OCI-LY7 (cell line): ENCODE measurements at regions not wholly inside any gene's neighbourhood (a gene's known extent, or its start where the extent isn't known, plus 50 kb on each side); places are given as distances from the start of the nearest gene placed in this dataset.

Experiments used
- BruUV-seq: library from RNA; stranded (reverse); fragments of 400-500 nt; replicated peaks from 2 replicates; lab custom pipeline; 2021; lab: Mats Ljungman, UMichigan
- CTCF ChIA-PET: fragments of 300-600 bp; sonication (Branson Sonifier 250); formaldehyde crosslinking; loops from one replicate; lab custom pipeline; 2022; ENCODE audit warnings: antibody characterized with exemption; ENCODE audit not compliant: unreplicated experiment; lab: Charles Lee
- POLR2A ChIA-PET: fragments of 300-600 bp; sonication (Branson Sonifier 250); formaldehyde crosslinking; loops from one replicate; lab custom pipeline; 2022; ENCODE audit warnings: antibody characterized with exemption; lab: Charles Lee
- DNase-seq: peaks from one replicate; pipeline ENCODE4 v3.0.0-alpha.2; 2015; ENCODE audit warnings: low spot score
- H2AFZ ChIP-seq: fragments of 200-600 bp; sonication (generic), shearing (Covaris generic); 2 replicates; pipeline ENCODE4 v1.6.1; 2014; ENCODE audit warnings: mild to moderate bottlenecking, antibody characterized with exemption, low read length, moderate library complexity
- H3K27ac ChIP-seq: fragments of 200-600 bp; sonication (generic); 2 replicates; pipeline ENCODE4 v1.5.1; 2014; ENCODE audit warnings: mixed run types, low read depth, mild to moderate bottlenecking, moderate library complexity, low read length, inconsistent platforms; ENCODE audit not compliant: poor library complexity, severe bottlenecking
- H3K36me3 ChIP-seq: fragments of 200-600 bp; sonication (generic); 2 replicates; pipeline ENCODE4 v1.6.1; 2014; ENCODE audit warnings: mild to moderate bottlenecking, antibody characterized with exemption, low read length, moderate library complexity, mixed read lengths; ENCODE audit not compliant: insufficient read depth
- H3K4me1 ChIP-seq: fragments of 200-600 bp; sonication (generic); 2 replicates; pipeline ENCODE4 v1.5.1; 2014; ENCODE audit warnings: mild to moderate bottlenecking, low read length; ENCODE audit not compliant: insufficient read depth, poor library complexity, severe bottlenecking
- H3K4me2 ChIP-seq: fragments of 200-600 bp; sonication (generic); 2 replicates; pipeline ENCODE4 v1.6.1; 2014; ENCODE audit warnings: mild to moderate bottlenecking, low read length
- H3K4me3 ChIP-seq: fragments of 200-600 bp; sonication (generic); 2 replicates; pipeline ENCODE4 v1.5.1; 2014; ENCODE audit warnings: mild to moderate bottlenecking, low read depth, low read length; ENCODE audit not compliant: poor library complexity, severe bottlenecking
- H3K79me2 ChIP-seq: fragments of 200-600 bp; sonication (generic); 2 replicates; pipeline ENCODE4 v1.6.1; 2016; ENCODE audit warnings: low read depth, mild to moderate bottlenecking, low read length, moderate library complexity, mixed read lengths; ENCODE audit not compliant: insufficient read depth
- H3K9me2 ChIP-seq: fragments of 200-600 bp; sonication (generic); 2 replicates; pipeline ENCODE4 v1.6.1; 2016; ENCODE audit warnings: mild to moderate bottlenecking, low read length, mixed read lengths; ENCODE audit not compliant: insufficient read depth
- H3K9me3 ChIP-seq: fragments of 200-600 bp; sonication (generic); 2 replicates; pipeline ENCODE4 v1.6.1; 2014; ENCODE audit warnings: mild to moderate bottlenecking, mixed run types, low read length, mixed read lengths
- H4K20me1 ChIP-seq: fragments of 200-600 bp; sonication (generic); 2 replicates; pipeline ENCODE4 v1.6.1; 2014; ENCODE audit warnings: mild to moderate bottlenecking, antibody characterized with exemption, low read length, moderate library complexity, mixed read lengths; ENCODE audit not compliant: insufficient read depth
- CTCF ChIP-seq: fragments of 200-600 bp; sonication (generic); conservative IDR thresholded peaks from 2 replicates; pipeline ENCODE4 v1.5.1; 2014; ENCODE audit warnings: mild to moderate bottlenecking, antibody characterized with exemption, low read length, moderate library complexity, mixed read lengths
- EZH2phosphoT487 ChIP-seq: fragments of 200-600 bp; sonication (generic); IDR thresholded peaks from 2 replicates; pipeline ENCODE4 v1.6.1; 2018; ENCODE audit warnings: low read depth, borderline replicate concordance, mild to moderate bottlenecking, mixed run types, antibody characterized with exemption, low read length, moderate library complexity, mixed read lengths
- intact Hi-C: fragments of 100-400 bp; cut with micrococcal nuclease; formaldehyde crosslinking; loops from one replicate; pipeline ENCODE4 v1.10.0; 2022; ENCODE audit not compliant: unreplicated experiment

DNA sequence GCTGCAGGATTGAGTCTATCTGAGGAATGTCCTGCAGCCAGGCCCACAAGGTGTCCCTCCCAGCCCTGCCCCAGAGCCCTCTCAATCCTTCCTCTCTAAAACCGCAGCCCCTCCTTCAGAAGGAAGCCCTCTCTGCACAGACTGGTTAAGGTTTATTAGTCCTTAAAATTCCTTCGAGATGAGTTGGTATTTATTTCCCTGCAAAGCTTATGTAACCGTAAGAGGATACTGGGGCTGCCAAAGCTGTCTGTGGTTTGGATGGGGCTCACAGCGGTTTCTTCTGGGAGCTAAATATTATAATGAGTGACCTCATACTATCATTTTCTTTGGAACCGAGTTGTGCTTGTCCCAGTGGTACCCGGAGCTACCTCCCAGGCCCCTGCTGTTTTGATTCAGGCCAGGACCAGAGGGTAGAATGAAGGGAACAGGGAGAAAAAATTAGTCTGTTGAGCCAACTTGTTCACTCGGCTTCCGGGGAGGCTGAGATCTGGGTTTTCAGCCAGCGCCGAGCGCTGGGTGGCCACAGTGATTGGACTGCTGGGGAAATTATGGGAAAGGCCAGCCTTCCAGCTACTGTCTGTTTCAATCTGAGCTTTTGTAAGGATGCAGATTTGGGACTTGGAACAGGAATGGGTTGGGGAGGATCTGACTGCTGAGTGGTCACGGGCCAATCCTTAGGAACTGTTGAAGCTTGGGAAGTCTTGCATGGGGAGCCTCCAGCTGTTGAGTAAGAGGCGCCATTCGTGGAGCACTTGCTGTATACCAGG, 107.5 kb downstream of the NDFIP1 start:
- TF ChIP-seq CTCF (no peak), EZH2phosphoT487 (no peak)
- Histone ChIP-seq H3K36me3 (no peaks in the 10 kb centered on the region), H3K4me3 (no peak overlapping the region), H3K9me2 (no peaks in the 10 kb centered on the region), H3K27ac (no peak overlapping the region), H3K79me2 (no peaks in the 10 kb centered on the region), H3K4me2 (no peak overlapping the region), H4K20me1 (no peaks in the 10 kb centered on the region), H3K4me1 (no peaks in the 10 kb centered on the region), H3K9me3 (no peaks in the 10 kb centered on the region), H2AFZ (no peak overlapping the region)
- ChIA-PET POLR2A (interaction anchor here (0.6 kb wide), 1 partner anchor 113 kb away, joined by 3 read pairs; no protein-coding TSS in a partner anchor), CTCF (interaction anchor here (0.6 kb wide), 1 partner anchor 107 kb away, joined by 3 read pairs; no protein-coding TSS in a partner anchor)
- no TSS peak for BruUV-seq
- no peak for DNase-seq
- intact Hi-C loops = no loop called here

DNA sequence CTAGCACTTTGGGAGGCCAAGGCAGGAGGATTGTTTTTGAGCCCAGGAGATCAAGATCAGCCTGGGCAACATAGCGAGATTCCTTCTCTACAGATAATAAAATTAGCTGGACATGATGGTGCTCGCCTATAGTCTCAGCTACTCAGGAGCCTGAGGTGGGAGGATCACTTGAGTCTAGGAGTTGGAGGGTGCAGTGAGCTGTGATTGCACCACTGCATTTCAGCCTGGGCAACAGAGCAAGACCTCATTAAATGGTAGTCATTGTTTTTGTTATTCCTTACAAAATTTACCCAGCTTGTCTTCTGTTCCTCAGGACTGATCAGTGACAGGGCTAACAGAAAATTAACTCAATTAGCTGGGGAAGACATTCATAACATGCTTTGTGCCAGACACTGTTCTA, 104.5 kb downstream of the NDFIP1 start:
- no peak overlapping the region for H3K27ac ChIP-seq
- H3K9me3 ChIP-seq = no peaks in the 10 kb centered on the region
- no peak for TF ChIP-seq EZH2phosphoT487
- no TSS peak for BruUV-seq
- H3K4me1 ChIP-seq = no peaks in the 10 kb centered on the region
- no peak overlapping the region for H3K4me3 ChIP-seq
- no peak overlapping the region for H2AFZ ChIP-seq
- H3K9me2 ChIP-seq = no peaks in the 10 kb centered on the region
- H3K4me2 ChIP-seq = no peak overlapping the region
- H3K79me2 ChIP-seq = no peaks in the 10 kb centered on the region
- no peaks in the 10 kb centered on the region for H4K20me1 ChIP-seq
- POLR2A ChIA-PET = interaction anchor here (0.5 kb wide), 1 partner anchor 297 kb away, joined by 3 read pairs; no protein-coding TSS in a partner anchor
- no peaks in the 10 kb centered on the region for H3K36me3 ChIP-seq
- intact Hi-C loops = no loop called here
- DNase-seq = no peak
- CTCF ChIA-PET = no interaction called here

DNA sequence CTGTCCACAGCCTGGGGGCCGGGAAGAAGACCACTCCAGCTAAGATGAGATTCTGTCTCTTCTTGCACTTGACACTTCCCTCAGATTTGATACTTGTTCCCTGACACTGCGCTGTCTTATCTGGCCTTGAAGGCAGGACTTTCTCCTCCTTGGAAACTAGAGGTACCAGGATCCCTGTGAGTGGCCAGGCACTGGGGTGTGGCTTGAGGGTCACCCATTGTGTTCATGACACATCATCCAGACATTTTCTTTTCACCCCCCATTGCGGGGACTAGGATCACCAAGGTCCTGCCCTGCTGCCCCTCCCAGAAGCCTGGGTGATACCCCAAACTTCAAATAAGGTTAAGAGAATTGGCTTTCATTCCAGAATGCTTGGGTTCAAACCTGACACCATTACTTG, 103.3 kb downstream of the NDFIP1 start:
- BruUV-seq = no TSS peak
- Histone ChIP-seq H3K4me2 (no peak overlapping the region), H3K4me3 (no peak overlapping the region), H3K36me3 (no peaks in the 10 kb centered on the region), H2AFZ (no peak overlapping the region), H3K9me3 (no peaks in the 10 kb centered on the region), H3K9me2 (no peaks in the 10 kb centered on the region), H4K20me1 (no peaks in the 10 kb centered on the region), H3K27ac (no peak overlapping the region), H3K4me1 (no peaks in the 10 kb centered on the region), H3K79me2 (no peaks in the 10 kb centered on the region)
- ChIA-PET POLR2A (no interaction called here), CTCF (no interaction called here)
- no peak for DNase-seq
- intact Hi-C loops = no loop called here
- TF ChIP-seq CTCF (no peak), EZH2phosphoT487 (no peak)
